Cardiac fibroblast (primary cell): ENCODE measurements at regions not wholly inside any gene's neighbourhood (a gene's known extent, or its start where the extent isn't known, plus 50 kb on each side); places are given as distances from the start of the nearest gene placed in this dataset.

Experiments
- DNase-seq, 2 donors: peaks; one replicate each; pipeline versions ENCODE4 v3.0.0 to v3.0.0-alpha.2; 2010; ENCODE audit warnings: low read depth in 2 of 2
- H3K4me3 ChIP-seq, 2 donors: replicated peaks in 1 of 2; 1 replicate in 1 of 2; 2 replicates in 1 of 2; pipeline ENCODE4 v1.5.1; 2011; ENCODE audit warnings: low read depth in 2 of 2, low read length in 2 of 2, mild to moderate bottlenecking in 2 of 2, moderate library complexity in 1 of 2
- CTCF ChIP-seq: IDR thresholded peaks from one replicate; pipeline ENCODE4 v1.5.1; 2011; ENCODE audit warnings: low read depth, mild to moderate bottlenecking, low read length, inconsistent platforms

- DNase-seq: peak; percentile 59 to 73
- no peak overlapping the region for H3K4me3 ChIP-seq
- no peak for TF ChIP-seq CTCF
Measured at GRCh38 chr11:130999086-130999485, 82.8 kb upstream of the SNX19 start.

DNA sequence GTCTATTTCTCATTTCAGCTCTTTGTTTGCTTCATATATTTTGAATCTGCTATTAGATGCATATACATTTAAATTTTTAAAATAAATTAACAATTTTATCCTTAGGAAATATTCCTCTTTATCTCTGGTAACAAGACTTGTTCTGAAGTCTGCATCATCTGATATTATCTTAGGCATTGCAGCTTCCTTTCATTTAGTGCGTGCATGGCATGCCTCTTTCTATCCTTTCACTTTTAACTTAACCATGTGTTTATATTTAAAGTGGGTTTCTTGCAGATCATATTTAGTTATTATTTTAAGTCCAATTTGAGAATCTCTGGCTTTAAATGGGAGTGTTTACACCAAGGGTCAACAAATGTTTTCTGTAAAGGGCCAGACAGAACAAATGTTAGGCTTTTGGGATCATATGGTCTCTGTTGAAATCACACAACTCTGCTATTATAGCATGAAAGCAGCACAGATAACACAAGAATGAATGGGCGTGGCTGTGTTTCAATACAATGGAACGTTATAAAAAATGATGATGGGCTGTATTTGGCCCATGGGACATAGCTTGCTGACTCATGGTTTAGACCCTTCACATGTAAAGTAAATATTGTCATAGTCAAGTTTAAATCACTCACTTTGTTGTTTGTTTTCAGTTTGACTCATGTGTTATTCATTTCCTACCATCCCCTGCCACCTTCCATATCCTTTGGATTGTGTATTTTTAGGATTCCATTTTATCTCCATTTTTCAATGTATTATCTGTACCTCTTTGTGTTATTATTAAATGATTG, 83.9 kb upstream of the SNX19 start:
- no peak for TF ChIP-seq CTCF
- H3K4me3 ChIP-seq: peak overlapping the region in 1 of 2 donors; percentile 13
- peak; percentile 82 to 98 for DNase-seq

GRCh38 chr11:131002145-131002544, 85.9 kb upstream of the SNX19 start:
- H3K4me3 ChIP-seq: no peak overlapping the region
- DNase-seq: no peak
- TF ChIP-seq CTCF: no peak

DNA sequence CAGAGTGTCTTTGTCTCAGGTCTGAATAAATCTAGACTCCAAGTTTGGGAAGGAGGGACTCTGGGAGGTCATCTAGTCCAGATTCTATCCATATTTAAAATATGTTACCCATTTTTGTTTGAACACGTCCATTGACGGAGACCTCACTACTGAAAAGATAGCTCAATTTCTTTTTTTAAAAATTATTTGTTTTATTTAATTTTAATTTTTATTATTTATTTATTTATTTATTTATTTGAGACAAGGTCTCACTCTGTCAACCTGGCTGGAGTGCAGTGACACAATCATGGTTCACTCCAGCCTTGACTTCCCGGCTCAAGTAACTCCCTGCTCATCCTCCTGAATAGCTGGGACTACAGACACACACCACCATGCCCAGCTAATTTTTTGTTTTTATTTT, 89.5 kb upstream of the SNX19 start:
- H3K4me3 ChIP-seq: no peak overlapping the region
- no peak for DNase-seq
- no peak for TF ChIP-seq CTCF

DNA sequence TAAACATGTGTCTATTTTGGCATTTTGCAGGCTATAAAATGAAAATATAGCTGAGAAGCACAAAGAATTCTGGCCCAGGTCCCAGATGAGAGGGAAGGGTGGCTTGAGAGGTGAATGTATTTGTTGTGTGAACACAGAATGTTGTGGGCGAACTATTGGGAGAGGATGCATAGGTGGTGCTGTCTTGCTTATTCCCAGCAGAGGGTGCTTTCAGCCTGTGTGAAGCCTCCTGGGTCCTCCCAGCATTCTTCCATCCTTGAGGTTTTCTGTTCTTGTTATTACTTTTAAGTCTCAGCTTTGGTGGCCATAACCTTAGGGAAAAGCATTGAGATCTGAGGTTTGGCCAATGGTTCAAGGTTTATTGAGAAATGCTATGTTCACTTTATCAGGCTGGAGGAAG, 108.7 kb upstream of the SNX19 start:
- peak; percentile 57 to 72 for DNase-seq
- H3K4me3 ChIP-seq: no peak overlapping the region
- TF ChIP-seq CTCF: peak; percentile 76

DNA sequence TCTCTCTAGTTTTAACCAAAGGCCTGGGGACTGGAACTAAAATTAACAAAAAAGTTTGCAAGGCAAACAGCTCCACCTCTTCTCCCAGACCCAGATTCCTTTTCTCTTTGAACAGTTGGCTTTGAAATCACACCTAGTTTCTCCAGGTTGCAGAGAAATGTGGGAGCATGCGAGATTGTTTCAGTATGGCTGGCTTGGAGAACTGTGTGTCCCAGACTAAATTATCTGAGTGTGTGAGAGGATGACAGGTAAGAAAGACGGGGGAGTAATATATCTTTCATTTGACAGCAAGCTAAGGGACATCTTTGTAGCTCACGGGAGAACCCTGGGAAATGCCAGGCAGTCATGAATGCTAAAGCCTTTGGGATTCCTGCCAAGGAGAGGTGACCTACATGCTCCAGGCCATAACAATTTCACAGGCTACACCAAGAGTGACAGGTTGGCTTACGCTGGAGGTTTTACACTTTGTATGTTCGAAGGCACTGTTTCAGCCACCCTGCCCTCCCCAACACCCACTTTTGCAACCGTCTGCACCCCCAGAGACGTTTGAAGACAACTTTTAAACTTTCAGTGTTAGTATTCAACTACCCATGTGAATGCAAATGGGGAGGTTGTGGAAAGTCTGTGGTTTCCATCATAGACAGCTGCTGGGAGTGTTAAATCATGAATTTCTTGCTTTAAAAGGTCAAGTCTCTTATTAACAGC, 109.3 kb upstream of the SNX19 start:
- no peak for TF ChIP-seq CTCF

More for the DNA sequence above, 109.3 kb upstream of the SNX19 start:
- no peak for DNase-seq
- no peak overlapping the region for H3K4me3 ChIP-seq
